GM23338 (cell line): ENCODE measurements at regions not wholly inside any gene's neighbourhood (a gene's known extent, or its start where the extent isn't known, plus 50 kb on each side); places are given as distances from the start of the nearest gene placed in this dataset.

Experiments
- ATAC-seq: fragments of 200-7000 bp; cut with Tn5 transposase; 3 replicates; pipeline ENCODE4 v1.9.1; 2020
- DNase-seq: peaks from one replicate; pipeline ENCODE4 v3.0.0-alpha.2; 2015; ENCODE audit warnings: low spot score
- H2AFZ ChIP-seq: fragments of 200-600 bp; sonication (generic); 2 replicates; pipeline ENCODE4 v1.8.0; 2016; ENCODE audit warnings: antibody characterized with exemption, mild to moderate bottlenecking, moderate library complexity
- H3F3A ChIP-seq: fragments of 200-600 bp; sonication (generic); replicated peaks from 2 replicates; pipeline ENCODE4 v1.8.0; 2017; ENCODE audit warnings: antibody characterized with exemption, mixed run types, low read depth
- H3K27ac ChIP-seq: fragments of 200-600 bp; sonication (generic); 2 replicates; pipeline ENCODE4 v1.6.1; 2016; ENCODE audit warnings: low read depth
- H3K27me3 ChIP-seq: fragments of 200-600 bp; sonication (generic); 2 replicates; pipeline ENCODE4 v1.8.0; 2016; ENCODE audit warnings: mild to moderate bottlenecking, mixed run types, moderate library complexity; ENCODE audit not compliant: insufficient read depth
- H3K36me3 ChIP-seq: fragments of 200-600 bp; sonication (generic); 2 replicates; pipeline ENCODE4 v1.8.0; 2016; ENCODE audit warnings: mild to moderate bottlenecking; ENCODE audit not compliant: insufficient read depth
- H3K4me1 ChIP-seq: fragments of 200-600 bp; sonication (generic); 2 replicates; pipeline ENCODE4 v1.8.0; 2016; ENCODE audit warnings: mild to moderate bottlenecking, moderate library complexity; ENCODE audit not compliant: insufficient read depth
- H3K4me2 ChIP-seq: fragments of 200-600 bp; sonication (generic); 2 replicates; pipeline ENCODE4 v1.7.1; 2017; ENCODE audit warnings: mixed run types
- H3K4me3 ChIP-seq: fragments of 200-600 bp; sonication (generic); 2 replicates; pipeline ENCODE4 v1.6.1; 2016; ENCODE audit warnings: mixed run types
- H3K79me2 ChIP-seq: fragments of 200-600 bp; sonication (generic); replicated peaks from 2 replicates; pipeline ENCODE4 v1.8.0; 2017; ENCODE audit warnings: mild to moderate bottlenecking; ENCODE audit not compliant: insufficient read depth
- H3K9me2 ChIP-seq: fragments of 200-600 bp; sonication (generic); 2 replicates; pipeline ENCODE4 v1.8.0; 2017; ENCODE audit not compliant: insufficient read depth
- H4K20me1 ChIP-seq: fragments of 200-600 bp; sonication (generic); replicated peaks from 2 replicates; pipeline ENCODE4 v1.8.0; 2017; ENCODE audit warnings: mild to moderate bottlenecking; ENCODE audit not compliant: insufficient read depth
- H3K27ac Mint-ChIP-seq: 2 replicates; pipeline ENCODE4 v1.8.0; 2020; ENCODE audit warnings: inconsistent platforms, mild to moderate bottlenecking, moderate library complexity, mixed read lengths
- H3K27me3 Mint-ChIP-seq: 3 replicates; pipeline ENCODE4 v1.8.0; 2022; ENCODE audit warnings: low read depth, mild to moderate bottlenecking, moderate library complexity, mixed read lengths, inconsistent platforms; ENCODE audit not compliant: insufficient read depth, poor library complexity
- H3K36me3 Mint-ChIP-seq: 3 replicates; pipeline ENCODE4 v1.8.0; 2021; ENCODE audit warnings: low read depth, mild to moderate bottlenecking, inconsistent platforms, moderate library complexity, mixed read lengths
- H3K4me1 Mint-ChIP-seq: 3 replicates; pipeline ENCODE4 v1.8.0; 2020; ENCODE audit warnings: mild to moderate bottlenecking, inconsistent platforms, mixed read lengths
- H3K4me3 Mint-ChIP-seq: 3 replicates; pipeline ENCODE4 v1.8.0; 2021; ENCODE audit warnings: moderate library complexity, mild to moderate bottlenecking, inconsistent platforms, mixed read lengths
- H3K9me3 Mint-ChIP-seq: 3 replicates; pipeline ENCODE4 v1.8.0; 2020; ENCODE audit warnings: moderate library complexity, mild to moderate bottlenecking, inconsistent platforms, mixed read lengths
- CREB1 ChIP-seq: fragments of 250-450 bp; sonication (Bioruptor Pico); IDR thresholded peaks from 2 replicates; pipeline ENCODE4 v1.5.0; 2020; ENCODE audit warnings: low read depth, mild to moderate bottlenecking, moderate library complexity
- CTCF ChIP-seq, 2 experiments: fragments of 200-600 bp in 1 of 2; sonication (generic) in 1 of 2; conservative IDR thresholded peaks; 2 replicates each; pipeline versions ENCODE4 v1.5.1 to v1.6.1; 2016 to 2017; ENCODE audit warnings: antibody characterized with exemption in 2 of 2, low read depth in 2 of 2, mild to moderate bottlenecking in 2 of 2, moderate library complexity in 1 of 2
- ETS1 ChIP-seq: IDR thresholded peaks from 2 replicates; pipeline ENCODE4 v1.6.1; 2016; ENCODE audit warnings: antibody characterized with exemption
- EZH2 ChIP-seq: fragments of 200-600 bp; sonication (generic); IDR thresholded peaks from one replicate; pipeline ENCODE4 v1.8.0; 2017; ENCODE audit warnings: antibody characterized with exemption, mild to moderate bottlenecking, low read depth; ENCODE audit not compliant: unreplicated experiment
- EZH2phosphoT487 ChIP-seq: fragments of 200-600 bp; sonication (generic); IDR thresholded peaks from one replicate; pipeline ENCODE4 v1.8.1; 2018; ENCODE audit warnings: antibody characterized with exemption; ENCODE audit not compliant: unreplicated experiment
- JUNB ChIP-seq: IDR thresholded peaks from one replicate; pipeline ENCODE4 v1.6.1; 2016; ENCODE audit warnings: antibody characterized with exemption; ENCODE audit not compliant: unreplicated experiment
- NANOG ChIP-seq: IDR thresholded peaks from 2 replicates; pipeline ENCODE4 v1.6.1; 2016; ENCODE audit warnings: antibody characterized with exemption, borderline replicate concordance
- POLR2AphosphoS5 ChIP-seq: IDR thresholded peaks from 2 replicates; pipeline ENCODE4 v1.6.1; 2016; ENCODE audit warnings: antibody characterized with exemption, low read depth
- REST ChIP-seq: IDR thresholded peaks from one replicate; pipeline ENCODE4 v1.6.1; 2018; ENCODE audit warnings: antibody characterized with exemption; ENCODE audit not compliant: unreplicated experiment
- STAT1 ChIP-seq: IDR thresholded peaks from one replicate; pipeline ENCODE4 v1.6.1; 2016; ENCODE audit warnings: antibody characterized with exemption; ENCODE audit not compliant: unreplicated experiment
- ZNF114 ChIP-seq: fragments of 250-450 bp; sonication (Bioruptor Pico); IDR thresholded peaks from 2 replicates; pipeline ENCODE4 v1.5.0; 2020; ENCODE audit warnings: mild to moderate bottlenecking, moderate library complexity
- ZNF331 ChIP-seq: fragments of 250-450 bp; sonication (Bioruptor Pico); IDR thresholded peaks from 2 replicates; pipeline ENCODE4 v1.5.0; 2020; ENCODE audit warnings: low read depth, mild to moderate bottlenecking, moderate library complexity
- ZNF462 ChIP-seq: fragments of 250-450 bp; sonication (Bioruptor Pico); IDR thresholded peaks from 2 replicates; pipeline ENCODE4 v1.5.0; 2020; ENCODE audit warnings: mild to moderate bottlenecking, moderate library complexity

GRCh38 chr5:6830643-6831239 lies 117.5 kb downstream of the TENT4A start:
- Histone ChIP-seq H3K27ac (no peak overlapping the region), H3K27me3 (no peaks in the 10 kb centered on the region), H3K4me2 (no peak overlapping the region), H3F3A (0 out of 2 replicates have a peak, but pooled peaks cover 5% of the 10 kb centered on the region), H4K20me1 (no peaks in the 10 kb centered on the region), H3K4me1 (no peaks in the 10 kb centered on the region), H3K4me3 (no peak overlapping the region), H2AFZ (no peak overlapping the region), H3K36me3 (no peaks in the 10 kb centered on the region), H3K79me2 (no peaks in the 10 kb centered on the region), H3K9me2 (no peaks in the 10 kb centered on the region)
- peaks cover 8% of the 10 kb centered on the region for H3K27me3 Mint-ChIP-seq
- H3K9me3 Mint-ChIP-seq = peaks cover 16% of the 10 kb centered on the region
- TF ChIP-seq STAT1 (no peak), ZNF331 (CRISPR knock-in tag) (no peak), ZNF114 (CRISPR knock-in tag) (no peak), ZNF462 (CRISPR knock-in tag) (no peak), NANOG (no peak), CREB1 (no peak), JUNB (no peak), REST (no peak), EZH2 (no peak), EZH2phosphoT487 (no peak), CTCF (conservative IDR thresholded peaks at IDR 0.05; ENCODE audit: low read depth in 2 of 2) (no peak), POLR2AphosphoS5 (no peak), ETS1 (no peak)
- no peak overlapping the region for H3K27ac Mint-ChIP-seq
- H3K36me3 Mint-ChIP-seq = peaks cover 6% of the 10 kb centered on the region; the same call in 1 of the 3 replicates
- H3K4me3 Mint-ChIP-seq = no peak overlapping the region
- peaks cover 2% of the 10 kb centered on the region; the same call in 1 of the 3 replicates for H3K4me1 Mint-ChIP-seq
- DNase-seq (no peak), ATAC-seq (no peak)
